H1 (cell line): ENCODE measurements at regions not wholly inside any gene's neighbourhood (a gene's known extent, or its start where the extent isn't known, plus 50 kb on each side); places are given as distances from the start of the nearest gene placed in this dataset.

ENCODE experiments used
- CTCF ChIP-seq, 3 experiments: IDR thresholded peaks; 1 replicate in 2 of 3; 2 replicates in 1 of 3; pipeline versions ENCODE4 v1.5.1 to v1.6.1; 2011; ENCODE audit warnings: low read length in 3 of 3, mild to moderate bottlenecking in 3 of 3, inconsistent platforms in 2 of 3, low read depth in 1 of 3, moderate library complexity in 1 of 3; ENCODE audit not compliant: insufficient read depth in 1 of 3; ENCODE audit errors: control extremely low read depth in 1 of 3
- GABPA ChIP-seq: IDR thresholded peaks from 2 replicates; pipeline ENCODE4 v1.6.1; 2011; ENCODE audit warnings: mild to moderate bottlenecking, low read length, moderate library complexity, borderline replicate concordance; ENCODE audit not compliant: insufficient read depth
- TCF12 ChIP-seq: IDR thresholded peaks from 2 replicates; pipeline ENCODE4 v1.6.1; 2011; ENCODE audit warnings: low read depth, mild to moderate bottlenecking, low read length
- TF ChIP-seq, protein P1 (sequence below): IDR thresholded peaks from 2 replicates; pipeline ENCODE4 v1.6.1; 2012; ENCODE audit warnings: inconsistent platforms

DNA sequence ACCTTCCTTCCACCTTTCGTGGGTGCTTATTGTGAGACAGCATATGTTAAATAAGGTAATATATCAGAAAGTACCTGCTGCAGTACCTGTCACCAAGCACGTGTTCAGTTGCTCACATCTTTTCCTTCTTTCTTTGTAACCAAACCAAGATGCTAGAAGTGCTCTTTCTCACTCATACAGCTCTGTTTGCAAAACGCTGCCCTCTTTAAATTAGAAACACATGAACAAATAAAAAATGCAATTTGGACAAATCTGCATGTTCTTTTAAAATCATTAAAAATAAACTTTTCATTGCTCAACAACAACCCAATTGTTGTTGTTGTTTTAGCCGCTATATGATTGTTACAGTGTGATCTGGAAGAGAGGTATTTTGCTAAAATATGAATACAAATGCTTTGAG is 193.5 kb upstream of the ZBTB20 start:
- TF ChIP-seq TCF12 = no peak
- TF ChIP-seq, protein P1, sequence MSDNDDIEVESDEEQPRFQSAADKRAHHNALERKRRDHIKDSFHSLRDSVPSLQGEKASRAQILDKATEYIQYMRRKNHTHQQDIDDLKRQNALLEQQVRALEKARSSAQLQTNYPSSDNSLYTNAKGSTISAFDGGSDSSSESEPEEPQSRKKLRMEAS = no peak
- no peak for TF ChIP-seq CTCF (IDR thresholded peaks at IDR 0.05; ENCODE audit: control extremely low read depth in 1 of 3, insufficient read depth in 1 of 3, low read depth in 1 of 3, low read length in 3 of 3)
- TF ChIP-seq GABPA = no peak
